SH-SY5Y (cell line): ENCODE measurements at regions not wholly inside any gene's neighbourhood (a gene's known extent, or its start where the extent isn't known, plus 50 kb on each side); places are given as distances from the start of the nearest gene placed in this dataset.

Experiments used
- GATA2 ChIP-seq: IDR thresholded peaks from 2 replicates; pipeline ENCODE4 v1.6.1; 2011; ENCODE audit warnings: mild to moderate bottlenecking, low read depth, low read length
- GATA3 ChIP-seq: IDR thresholded peaks from 2 replicates; pipeline ENCODE4 v1.6.1; 2011; ENCODE audit warnings: low read depth, mild to moderate bottlenecking, low read length, moderate library complexity

DNA sequence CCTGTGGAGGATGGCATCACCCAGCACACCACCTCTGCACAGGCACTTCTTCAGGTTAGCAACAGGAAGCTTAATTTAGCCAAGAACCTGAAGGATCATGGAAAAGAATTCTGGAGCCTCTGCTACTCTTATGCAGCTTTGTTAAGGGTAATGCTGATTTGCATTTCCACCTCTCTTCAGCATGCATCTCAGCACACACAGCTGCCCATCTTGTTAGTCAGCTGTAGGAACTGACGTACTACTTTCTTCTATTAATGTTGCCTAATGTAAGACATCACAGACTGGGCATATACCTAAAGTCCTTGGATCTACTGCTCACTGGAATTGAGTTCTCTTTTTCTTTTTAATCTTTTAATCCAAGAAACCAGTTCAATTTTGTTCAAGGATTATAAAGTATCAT, 181.0 kb downstream of the SPP2 start:
- TF ChIP-seq GATA2 (no peak), GATA3 (no peak)
